ENCODE measurements at regions not wholly inside any gene's neighbourhood (a gene's known extent, or its start where the extent isn't known, plus 50 kb on each side); places are given as distances from the start of the nearest gene placed in this dataset.
"Not testable (repeated sequence)": the region's sequence is repeated elsewhere in the genome, so short reads cannot be mapped to it uniquely, and the experiment has no call there.

DNA sequence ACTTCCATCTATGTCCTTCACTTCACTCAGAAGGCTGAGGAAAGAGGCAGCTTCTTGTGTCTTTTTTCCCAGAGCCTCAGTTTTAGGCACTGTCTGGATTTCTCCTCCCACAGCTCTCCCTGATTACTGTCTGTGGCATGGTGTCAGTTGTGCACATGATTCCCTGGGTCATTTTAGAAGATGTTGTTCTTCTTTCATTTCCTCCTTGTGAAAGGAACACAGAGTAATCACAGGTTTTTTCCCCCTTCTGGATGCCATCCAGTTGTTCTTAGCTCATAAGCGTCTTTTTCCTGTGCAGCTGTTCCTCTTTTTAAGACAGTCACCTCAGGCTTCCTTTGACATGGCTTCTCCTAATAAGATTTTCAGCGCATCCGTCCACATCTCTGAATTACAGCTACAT lies 212.2 kb downstream of the FAM181B start:
- no peaks in the 10 kb centered on the region for H3K9me3 ChIP-seq (ENCODE audit: control insufficient read depth, low read length)
- Mint-ChIP-seq H3K27ac (no peak overlapping the region), H3K4me3 (no peak overlapping the region), H3K36me3 (ENCODE audit: low read depth) (no peaks in the 10 kb centered on the region), H3K27me3 (ENCODE audit: insufficient read depth) (peaks cover 11% of the 10 kb centered on the region), H3K4me1 (no peaks in the 10 kb centered on the region), H3K9me3 (peaks cover 9% of the 10 kb centered on the region)
- H3K27me3 ChIP-seq (ENCODE audit: control insufficient read depth, insufficient read depth, low read length, poor library complexity, severe bottlenecking): peaks cover 6% of the 10 kb centered on the region
- no peak for DNase-seq
- H3K27ac ChIP-seq (ENCODE audit: low read depth, low read length): no peak overlapping the region
- no peak overlapping the region for H3K9ac ChIP-seq (ENCODE audit: extremely low read depth, low read length, poor library complexity, severe bottlenecking)
- H3K4me1 ChIP-seq (ENCODE audit: control insufficient read depth, insufficient read depth, low read length): no peaks in the 10 kb centered on the region
- H3K36me3 ChIP-seq (ENCODE audit: control insufficient read depth, insufficient read depth, low read length): no peaks in the 10 kb centered on the region
- TF ChIP-seq, protein P1, sequence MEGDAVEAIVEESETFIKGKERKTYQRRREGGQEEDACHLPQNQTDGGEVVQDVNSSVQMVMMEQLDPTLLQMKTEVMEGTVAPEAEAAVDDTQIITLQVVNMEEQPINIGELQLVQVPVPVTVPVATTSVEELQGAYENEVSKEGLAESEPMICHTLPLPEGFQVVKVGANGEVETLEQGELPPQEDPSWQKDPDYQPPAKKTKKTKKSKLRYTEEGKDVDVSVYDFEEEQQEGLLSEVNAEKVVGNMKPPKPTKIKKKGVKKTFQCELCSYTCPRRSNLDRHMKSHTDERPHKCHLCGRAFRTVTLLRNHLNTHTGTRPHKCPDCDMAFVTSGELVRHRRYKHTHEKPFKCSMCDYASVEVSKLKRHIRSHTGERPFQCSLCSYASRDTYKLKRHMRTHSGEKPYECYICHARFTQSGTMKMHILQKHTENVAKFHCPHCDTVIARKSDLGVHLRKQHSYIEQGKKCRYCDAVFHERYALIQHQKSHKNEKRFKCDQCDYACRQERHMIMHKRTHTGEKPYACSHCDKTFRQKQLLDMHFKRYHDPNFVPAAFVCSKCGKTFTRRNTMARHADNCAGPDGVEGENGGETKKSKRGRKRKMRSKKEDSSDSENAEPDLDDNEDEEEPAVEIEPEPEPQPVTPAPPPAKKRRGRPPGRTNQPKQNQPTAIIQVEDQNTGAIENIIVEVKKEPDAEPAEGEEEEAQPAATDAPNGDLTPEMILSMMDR (conservative IDR thresholded peaks at IDR 0.05): no peak
- 88 to 94% methylated on average over 1 to 3 of the region's 3 CpGs for WGBS, 2 experiments (ENCODE audit: insufficient coverage in 1 of 2, insufficient read length in 1 of 2)
- no peak overlapping the region for H3K4me3 ChIP-seq (ENCODE audit: low read length)

DNA sequence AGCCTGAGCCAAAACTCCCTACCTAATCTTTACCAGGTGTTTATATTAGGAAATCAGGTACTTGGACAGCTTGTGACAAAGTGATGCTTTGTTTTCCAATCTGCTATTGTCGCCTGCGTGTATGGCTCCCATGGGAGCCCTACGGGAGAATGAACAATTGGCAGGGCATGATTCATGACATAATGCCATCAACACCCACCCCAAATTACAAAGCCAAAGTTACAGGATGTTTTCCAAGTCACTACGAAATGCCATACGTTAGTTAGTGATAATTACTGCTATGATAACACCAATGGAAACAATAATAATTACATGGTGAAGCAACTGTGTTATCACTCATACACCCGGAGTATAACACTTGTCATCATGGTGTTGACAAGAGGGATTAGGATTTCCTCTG lies 226.4 kb downstream of the FAM181B start:
- H3K27ac Mint-ChIP-seq: no peak overlapping the region
- no peaks in the 10 kb centered on the region for H3K36me3 ChIP-seq (ENCODE audit: control insufficient read depth, insufficient read depth, low read length)
- TF ChIP-seq, protein P1 (conservative IDR thresholded peaks at IDR 0.05): no peak
- H3K27me3 ChIP-seq (ENCODE audit: control insufficient read depth, insufficient read depth, low read length, poor library complexity, severe bottlenecking): no peaks in the 10 kb centered on the region
- peaks cover 17% of the 10 kb centered on the region for H3K27me3 Mint-ChIP-seq (ENCODE audit: insufficient read depth)
- H3K36me3 Mint-ChIP-seq (ENCODE audit: low read depth): no peaks in the 10 kb centered on the region
- no peak overlapping the region for H3K4me3 ChIP-seq (ENCODE audit: low read length)
- no peak overlapping the region for H3K27ac ChIP-seq (ENCODE audit: low read depth, low read length)
- H3K9me3 Mint-ChIP-seq: peaks cover 10% of the 10 kb centered on the region
- H3K4me1 ChIP-seq (ENCODE audit: control insufficient read depth, insufficient read depth, low read length): no peaks in the 10 kb centered on the region
- H3K9me3 ChIP-seq (ENCODE audit: control insufficient read depth, low read length): peaks cover 9% of the 10 kb centered on the region
- no peak overlapping the region for H3K4me3 Mint-ChIP-seq
- no peak for DNase-seq
- no peak overlapping the region for H3K9ac ChIP-seq (ENCODE audit: extremely low read depth, low read length, poor library complexity, severe bottlenecking)
- 64 to 79% methylated on average over 2 to 4 of the region's 6 CpGs for WGBS, 2 experiments (ENCODE audit: insufficient coverage in 1 of 2, insufficient read length in 1 of 2)
- H3K4me1 Mint-ChIP-seq: peaks cover 22% of the 10 kb centered on the region

DNA sequence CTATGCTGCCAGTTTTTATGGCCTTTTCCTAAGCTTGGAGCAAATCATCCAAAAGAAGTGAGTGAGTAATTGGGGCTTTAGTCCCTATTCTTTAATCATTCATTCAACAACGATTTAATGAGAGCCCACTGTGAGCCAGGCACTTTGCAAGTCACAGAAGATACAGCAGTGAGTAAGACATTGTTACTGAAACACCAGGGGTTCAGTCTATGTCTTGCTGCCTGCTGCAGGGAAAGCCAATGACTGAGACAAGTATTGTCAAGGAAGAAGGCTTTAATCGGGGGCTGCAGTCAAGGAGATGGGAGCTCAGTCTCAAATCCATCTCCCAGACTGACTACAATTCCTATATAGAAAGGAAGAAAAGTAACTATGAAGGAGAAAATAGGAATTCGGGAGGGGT lies 228.3 kb downstream of the FAM181B start:
- DNase-seq: peak; percentile 59
- H3K4me3 Mint-ChIP-seq: no peak overlapping the region
- no peaks in the 10 kb centered on the region for H3K27me3 ChIP-seq (ENCODE audit: control insufficient read depth, insufficient read depth, low read length, poor library complexity, severe bottlenecking)

DNA sequence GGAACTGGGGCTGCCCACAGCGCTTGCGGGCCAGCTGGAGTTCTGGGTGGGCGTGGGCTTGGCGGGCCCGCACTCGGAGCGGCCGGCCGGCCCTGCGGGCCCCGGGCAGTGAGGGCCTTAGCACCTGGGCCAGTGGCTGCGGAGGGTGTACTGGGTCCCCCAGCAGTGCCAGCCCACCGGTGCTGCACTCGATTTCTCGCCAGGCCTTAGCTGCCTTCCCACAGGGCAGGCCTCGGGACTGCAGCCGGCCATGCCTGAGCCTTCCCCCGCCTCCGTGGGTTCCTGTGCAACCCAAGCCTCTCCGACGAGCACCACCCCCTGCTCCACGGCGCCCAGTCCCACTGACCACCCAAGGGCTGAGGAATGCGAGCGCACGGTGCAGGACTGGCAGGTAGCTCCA lies 232.5 kb downstream of the FAM181B start:
- not testable (repeated sequence) for H3K27me3 Mint-ChIP-seq (ENCODE audit: insufficient read depth); H3K9ac ChIP-seq (ENCODE audit: extremely low read depth, low read length, poor library complexity, severe bottlenecking); H3K36me3 Mint-ChIP-seq (ENCODE audit: low read depth); H3K9me3 ChIP-seq (ENCODE audit: control insufficient read depth, low read length); H3K4me1 ChIP-seq (ENCODE audit: control insufficient read depth, insufficient read depth, low read length); H3K36me3 ChIP-seq (ENCODE audit: control insufficient read depth, insufficient read depth, low read length); H3K27ac ChIP-seq (ENCODE audit: low read depth, low read length); H3K4me3 Mint-ChIP-seq; DNase-seq; H3K4me3 ChIP-seq (ENCODE audit: low read length); H3K4me1 Mint-ChIP-seq; H3K27ac Mint-ChIP-seq; H3K27me3 ChIP-seq (ENCODE audit: control insufficient read depth, insufficient read depth, low read length, poor library complexity, severe bottlenecking)
- H3K9me3 Mint-ChIP-seq: peaks cover 24% of the 10 kb centered on the region
- WGBS, 2 experiments (ENCODE audit: insufficient coverage in 1 of 2, insufficient read length in 1 of 2): 97 to 100% methylated on average over 1 to 26 of the region's 26 CpGs

More for the DNA sequence above, 228.3 kb downstream of the FAM181B start:
- no peaks in the 10 kb centered on the region for H3K4me1 ChIP-seq (ENCODE audit: control insufficient read depth, insufficient read depth, low read length)
- peaks cover 20% of the 10 kb centered on the region for H3K4me1 Mint-ChIP-seq
- H3K36me3 Mint-ChIP-seq (ENCODE audit: low read depth): no peaks in the 10 kb centered on the region
- H3K9me3 Mint-ChIP-seq: peaks cover 23% of the 10 kb centered on the region
- TF ChIP-seq, protein P1 (conservative IDR thresholded peaks at IDR 0.05): no peak
- H3K36me3 ChIP-seq (ENCODE audit: control insufficient read depth, insufficient read depth, low read length): no peaks in the 10 kb centered on the region
- H3K9me3 ChIP-seq (ENCODE audit: control insufficient read depth, low read length): peaks cover 10% of the 10 kb centered on the region
- no peak overlapping the region for H3K27ac Mint-ChIP-seq
- H3K27me3 Mint-ChIP-seq (ENCODE audit: insufficient read depth): peaks cover 10% of the 10 kb centered on the region
- H3K27ac ChIP-seq (ENCODE audit: low read depth, low read length): no peak overlapping the region
- no peak overlapping the region for H3K9ac ChIP-seq (ENCODE audit: extremely low read depth, low read length, poor library complexity, severe bottlenecking)
- H3K4me3 ChIP-seq (ENCODE audit: low read length): peak overlapping the region; percentile 14
- 36 to 43% methylated on average over 2 to 3 of the region's 3 CpGs for WGBS, 2 experiments (ENCODE audit: insufficient coverage in 1 of 2, insufficient read length in 1 of 2)

All from endodermal cell (in vitro differentiated cells).